Immature natural killer cell (primary cell): ENCODE measurements at regions not wholly inside any gene's neighbourhood (a gene's known extent, or its start where the extent isn't known, plus 50 kb on each side); places are given as distances from the start of the nearest gene placed in this dataset.

Experiments used
- DNase-seq, 3 donors: peaks; one replicate each; pipeline ENCODE4 v3.0.0; 2022; ENCODE audit warnings: mixed read lengths in 1 of 3
- H3K27ac Mint-ChIP-seq, 6 donors: one replicate each; pipeline ENCODE4 v1.8.0; 2020; ENCODE audit warnings: mixed read lengths in 6 of 6, mild to moderate bottlenecking in 5 of 6, inconsistent platforms in 4 of 6, moderate library complexity in 3 of 6
- H3K27me3 Mint-ChIP-seq, 3 donors: one replicate each; pipeline ENCODE4 v1.8.0; 2020 to 2021; ENCODE audit warnings: low read depth in 3 of 3, mild to moderate bottlenecking in 3 of 3, mixed read lengths in 3 of 3, moderate library complexity in 3 of 3, inconsistent platforms in 1 of 3
- H3K36me3 Mint-ChIP-seq, 3 donors: one replicate each; pipeline ENCODE4 v1.8.0; 2020; ENCODE audit warnings: mixed read lengths in 3 of 3, inconsistent platforms in 2 of 3, mild to moderate bottlenecking in 2 of 3
- H3K4me1 Mint-ChIP-seq, 2 donors: one replicate each; pipeline ENCODE4 v1.8.0; 2020; ENCODE audit warnings: inconsistent platforms in 2 of 2, mild to moderate bottlenecking in 2 of 2, mixed read lengths in 2 of 2, moderate library complexity in 1 of 2
- H3K4me3 Mint-ChIP-seq, 5 donors: one replicate each; pipeline ENCODE4 v1.8.0; 2020; ENCODE audit warnings: mild to moderate bottlenecking in 5 of 5, mixed read lengths in 5 of 5, inconsistent platforms in 3 of 5, moderate library complexity in 3 of 5
- H3K9me3 Mint-ChIP-seq, 6 donors: one replicate each; pipeline ENCODE4 v1.8.0; 2020; ENCODE audit warnings: mild to moderate bottlenecking in 6 of 6, mixed read lengths in 6 of 6, inconsistent platforms in 4 of 6, moderate library complexity in 3 of 6

GRCh38 chr20:52747845-52748284 is 224.3 kb upstream of the TSHZ2 start:
- Mint-ChIP-seq H3K27me3 (peaks cover 3 to 10% (median 5%) of the 10 kb centered on the region in 3 donors), H3K36me3 (no peaks in the 10 kb centered on the region), H3K9me3 (peaks cover 0 to 6% (median 0%) of the 10 kb centered on the region in 6 donors), H3K4me3 (no peak overlapping the region), H3K4me1 (no peaks in the 10 kb centered on the region), H3K27ac (no peak overlapping the region)
- no peak for DNase-seq

- Mint-ChIP-seq H3K9me3 (peaks cover 0 to 7% (median 0%) of the 10 kb centered on the region in 6 donors), H3K4me1 (no peaks in the 10 kb centered on the region), H3K36me3 (no peaks in the 10 kb centered on the region), H3K27me3 (peaks cover 0 to 14% (median 3%) of the 10 kb centered on the region in 3 donors), H3K4me3 (no peak overlapping the region), H3K27ac (no peak overlapping the region)
- no peak for DNase-seq
Observed at GRCh38 chr20:52746770-52747169, 225.4 kb upstream of the TSHZ2 start.

GRCh38 chr20:52746190-52746589 is 226.0 kb upstream of the TSHZ2 start:
- no peak for DNase-seq
- Mint-ChIP-seq H3K4me3 (no peak overlapping the region), H3K4me1 (no peaks in the 10 kb centered on the region), H3K36me3 (no peaks in the 10 kb centered on the region), H3K9me3 (peaks cover 0 to 7% (median 0%) of the 10 kb centered on the region in 6 donors), H3K27me3 (peaks cover 0 to 14% (median 3%) of the 10 kb centered on the region in 3 donors), H3K27ac (no peak overlapping the region)

- Mint-ChIP-seq H3K4me3 (no peak overlapping the region), H3K9me3 (peaks cover 0 to 7% (median 0%) of the 10 kb centered on the region in 6 donors), H3K4me1 (no peaks in the 10 kb centered on the region), H3K36me3 (no peaks in the 10 kb centered on the region), H3K27me3 (peaks cover 0 to 14% (median 1%) of the 10 kb centered on the region in 3 donors), H3K27ac (no peak overlapping the region)
- DNase-seq: no peak
Observed at GRCh38 chr20:52744441-52744840, 227.7 kb upstream of the TSHZ2 start.

GRCh38 chr20:52738081-52738480 is 234.1 kb upstream of the TSHZ2 start:
- H3K4me3 Mint-ChIP-seq: no peak overlapping the region
- H3K27ac Mint-ChIP-seq: no peak overlapping the region
- DNase-seq: no peak
- H3K9me3 Mint-ChIP-seq: peaks cover 0 to 4% (median 0%) of the 10 kb centered on the region in 6 donors
- H3K27me3 Mint-ChIP-seq: peaks cover 1 to 4% (median 2%) of the 10 kb centered on the region in 3 donors
- no peaks in the 10 kb centered on the region for H3K36me3 Mint-ChIP-seq
- no peaks in the 10 kb centered on the region for H3K4me1 Mint-ChIP-seq

GRCh38 chr20:52736507-52736906 is 235.7 kb upstream of the TSHZ2 start:
- H3K27me3 Mint-ChIP-seq: peaks cover 0 to 3% (median 2%) of the 10 kb centered on the region in 3 donors
- H3K9me3 Mint-ChIP-seq: peaks cover 0 to 4% (median 0%) of the 10 kb centered on the region in 6 donors
- no peaks in the 10 kb centered on the region for H3K36me3 Mint-ChIP-seq
- no peaks in the 10 kb centered on the region for H3K4me1 Mint-ChIP-seq
- H3K4me3 Mint-ChIP-seq: no peak overlapping the region
- H3K27ac Mint-ChIP-seq: no peak overlapping the region
- no peak for DNase-seq

GRCh38 chr20:52731093-52731492 is 241.1 kb upstream of the TSHZ2 start:
- Mint-ChIP-seq H3K9me3 (peaks cover 0 to 8% (median 3%) of the 10 kb centered on the region in 6 donors), H3K4me1 (no peaks in the 10 kb centered on the region), H3K27ac (no peak overlapping the region), H3K27me3 (peaks cover 2 to 6% (median 4%) of the 10 kb centered on the region in 3 donors), H3K36me3 (no peaks in the 10 kb centered on the region), H3K4me3 (no peak overlapping the region)
- no peak for DNase-seq

GRCh38 chr20:52727740-52728456 is 244.3 kb upstream of the TSHZ2 start:
- H3K4me3 Mint-ChIP-seq: no peak overlapping the region
- H3K4me1 Mint-ChIP-seq: no peaks in the 10 kb centered on the region
- H3K27me3 Mint-ChIP-seq: peaks cover 2 to 6% (median 4%) of the 10 kb centered on the region in 3 donors
- no peaks in the 10 kb centered on the region for H3K36me3 Mint-ChIP-seq
- DNase-seq: no peak
- peaks cover 0 to 6% (median 3%) of the 10 kb centered on the region in 6 donors for H3K9me3 Mint-ChIP-seq
- no peak overlapping the region for H3K27ac Mint-ChIP-seq

GRCh38 chr20:52724541-52724940 is 247.6 kb upstream of the TSHZ2 start:
- peaks cover 0 to 2% (median 0%) of the 10 kb centered on the region in 6 donors for H3K9me3 Mint-ChIP-seq
- H3K4me3 Mint-ChIP-seq: no peak overlapping the region

GRCh38 chr20:52722926-52723688 is 249.1 kb upstream of the TSHZ2 start:
- Mint-ChIP-seq H3K4me3 (no peak overlapping the region), H3K27me3 (peaks cover 0 to 6% (median 5%) of the 10 kb centered on the region in 3 donors), H3K36me3 (no peaks in the 10 kb centered on the region), H3K27ac (no peak overlapping the region), H3K9me3 (no peaks in the 10 kb centered on the region), H3K4me1 (no peaks in the 10 kb centered on the region)
- no peak for DNase-seq

More at GRCh38 chr20:52724541-52724940, 247.6 kb upstream of the TSHZ2 start:
- no peaks in the 10 kb centered on the region for H3K36me3 Mint-ChIP-seq
- no peak for DNase-seq
- no peak overlapping the region for H3K27ac Mint-ChIP-seq
- H3K4me1 Mint-ChIP-seq: no peaks in the 10 kb centered on the region
- peaks cover 0 to 6% (median 5%) of the 10 kb centered on the region in 3 donors for H3K27me3 Mint-ChIP-seq

GRCh38 chr20:52708137-52708536 is 264.0 kb upstream of the TSHZ2 start:
- Mint-ChIP-seq H3K36me3 (no peaks in the 10 kb centered on the region), H3K4me3 (no peak overlapping the region), H3K9me3 (peaks cover 0 to 4% (median 0%) of the 10 kb centered on the region in 6 donors), H3K4me1 (no peaks in the 10 kb centered on the region), H3K27me3 (peaks cover 0 to 5% (median 0%) of the 10 kb centered on the region in 3 donors), H3K27ac (no peak overlapping the region)
- no peak for DNase-seq

- H3K36me3 Mint-ChIP-seq: no peaks in the 10 kb centered on the region
- DNase-seq: no peak
- no peaks in the 10 kb centered on the region for H3K27me3 Mint-ChIP-seq
- no peak overlapping the region for H3K4me3 Mint-ChIP-seq
- H3K27ac Mint-ChIP-seq: no peak overlapping the region
- H3K4me1 Mint-ChIP-seq: no peaks in the 10 kb centered on the region
- H3K9me3 Mint-ChIP-seq: peaks cover 0 to 6% (median 0%) of the 10 kb centered on the region in 6 donors
Observed at GRCh38 chr20:52704553-52704952, 267.6 kb upstream of the TSHZ2 start.

GRCh38 chr20:52688345-52688744 is 283.8 kb upstream of the TSHZ2 start:
- H3K27ac Mint-ChIP-seq: no peak overlapping the region
- DNase-seq: no peak
- peaks cover 0 to under 1% (median 0%) of the 10 kb centered on the region in 3 donors for H3K27me3 Mint-ChIP-seq
- no peaks in the 10 kb centered on the region for H3K36me3 Mint-ChIP-seq
- H3K9me3 Mint-ChIP-seq: no peaks in the 10 kb centered on the region
- no peaks in the 10 kb centered on the region for H3K4me1 Mint-ChIP-seq
- H3K4me3 Mint-ChIP-seq: no peak overlapping the region

- Mint-ChIP-seq H3K9me3 (no peaks in the 10 kb centered on the region), H3K4me1 (no peaks in the 10 kb centered on the region), H3K36me3 (no peaks in the 10 kb centered on the region), H3K27ac (no peak overlapping the region), H3K27me3 (peaks cover 0 to 4% (median 1%) of the 10 kb centered on the region in 3 donors), H3K4me3 (no peak overlapping the region)
- DNase-seq: no peak
Observed at GRCh38 chr20:52684905-52685304, 287.3 kb upstream of the TSHZ2 start.
